Pancreas (tissue), 10 donors: ENCODE measurements at regions not wholly inside any gene's neighbourhood (a gene's known extent, or its start where the extent isn't known, plus 50 kb on each side); places are given as distances from the start of the nearest gene placed in this dataset.
A peak's percentile ranks its signal among the peaks of the same experiment; 100 is the strongest.

ENCODE experiments used
- ATAC-seq, 4 donors: fragments of 200-7000 bp; cut with Tn5 transposase; one replicate each; pipeline versions ENCODE4 v1.8.0 to v1.9.1; 2020; ENCODE audit warnings: mild to moderate bottlenecking in 4 of 4, moderate library complexity in 4 of 4
- DNase-seq, 6 donors: peaks; one replicate each; pipeline ENCODE4 v3.0.0-alpha.2; 2020
- FAIRE-seq: peaks from 2 replicates; lab custom pipeline; 2012; peaks lifted over from hg19 to GRCh38; lab: Jason Lieb, UNC
- H3K27ac ChIP-seq, 4 donors: fragments of 200-600 bp; sonication (generic); 1 replicate in 3 of 4; 2 replicates in 1 of 4; pipeline versions ENCODE4 v1.5.0 to v1.8.0; 2020
- H3K27me3 ChIP-seq, 4 donors: fragments of 200-600 bp; one replicate each; pipeline ENCODE4 v1.8.0; 2021
- H3K36me3 ChIP-seq, 3 donors: fragments of 200-600 bp; sonication (generic) in 1 of 3; one replicate each; pipeline versions ENCODE4 v1.5.0 to v1.8.0; 2020 to 2021
- H3K4me1 ChIP-seq, 3 donors: fragments of 200-600 bp; one replicate each; pipeline ENCODE4 v1.8.0; 2021
- H3K4me3 ChIP-seq, 4 donors: fragments of 200-600 bp; sonication (generic) in 2 of 4; one replicate each; pipeline versions ENCODE4 v1.5.0 to v1.8.0; 2020 to 2021
- H3K9me3 ChIP-seq, 4 donors: fragments of 200-600 bp; one replicate each; pipeline ENCODE4 v1.8.0; 2021
- CTCF ChIP-seq, 4 donors: fragments of 200-600 bp; sonication (generic) in 3 of 4; IDR thresholded peaks; one replicate each; pipeline versions ENCODE4 v1.5.0 to v1.8.0; 2021; ENCODE audit warnings: antibody characterized with exemption in 4 of 4
- WGBS, 2 donors: extraction: QIAGEN DNeasy Blood & Tissue Kit; methylation state at CpG; one replicate each; pipeline ENCODE4 v1.1.7; 2013; 5-methylcytosine and 5-hydroxymethylcytosine counted together
- intact Hi-C, 3 donors: fragments of 100-400 bp; cut with DNase I; formaldehyde crosslinking; loops; one replicate each; pipeline versions ENCODE4 v1.11.1 to v1.14.2; 2022
- donor health status: healthy with polysubstance abuse.
- donor health status: DM: no; HTN: no; CAD: no; lungs with moderate emphysema.
- donor health status: DM: no; HTN: no; CAD: no.
- donor health status: control.
- donor health status: control.
- donor health status: Bipolar disorder and iron deficiency.
- donor health status: DM: yes; HTN: yes; CAD: no.
- donor health status: DM: no; HTN: no; CAD: no.
- donor health status: DM: no; HTN: no; CAD: no.
- donor health status: DM: yes; HTN: yes; CAD: no.

- no peak overlapping the region for H3K4me3 ChIP-seq
- H3K36me3 ChIP-seq, result no peaks in the 10 kb centered on the region
- ATAC-seq (no peak), DNase-seq (no peak), FAIRE-seq (no peak)
- 48 to 65% methylated on average over 2 of the region's 2 CpGs for WGBS, 2 donors
- no peaks in the 10 kb centered on the region for H3K4me1 ChIP-seq
- intact Hi-C loops, result no loop called here
- no peaks in the 10 kb centered on the region for H3K27me3 ChIP-seq
- no peaks in the 10 kb centered on the region for H3K9me3 ChIP-seq
- TF ChIP-seq CTCF (IDR thresholded peaks at IDR 0.05), result no peak
- H3K27ac ChIP-seq, result no peak overlapping the region
These were observed 120.7 kb upstream of the KCNG1 start for GRCh38 chr20:51143652-51144051.

- intact Hi-C loops, result no loop called here
- peak in 1 of 4 donors; percentile 39 for ATAC-seq
- no peak for FAIRE-seq
- no peak overlapping the region for H3K27ac ChIP-seq
- no peak for DNase-seq
- no peaks in the 10 kb centered on the region for H3K36me3 ChIP-seq
- no peak overlapping the region for H3K4me3 ChIP-seq
- no peaks in the 10 kb centered on the region for H3K4me1 ChIP-seq
- H3K9me3 ChIP-seq, result no peaks in the 10 kb centered on the region
- WGBS, 2 donors, result 25 to 29% methylated on average over 7 of the region's 7 CpGs
- TF ChIP-seq CTCF (IDR thresholded peaks at IDR 0.05), result no peak
- no peaks in the 10 kb centered on the region for H3K27me3 ChIP-seq
These were observed 119.5 kb upstream of the KCNG1 start for GRCh38 chr20:51142448-51142847.

GRCh38 chr20:51140671-51141070, 117.8 kb upstream of the KCNG1 start:
- Histone ChIP-seq H3K36me3 (no peaks in the 10 kb centered on the region), H3K4me1 (no peaks in the 10 kb centered on the region), H3K4me3 (no peak overlapping the region), H3K27me3 (no peaks in the 10 kb centered on the region), H3K27ac (no peak overlapping the region), H3K9me3 (no peaks in the 10 kb centered on the region)
- 76 to 89% methylated on average over 7 of the region's 7 CpGs for WGBS, 2 donors
- DNase-seq (no peak), ATAC-seq (no peak), FAIRE-seq (no peak)
- TF ChIP-seq CTCF (IDR thresholded peaks at IDR 0.05), result no peak
- intact Hi-C loops, result no loop called here

GRCh38 chr20:51139891-51140290, 117.0 kb upstream of the KCNG1 start:
- H3K9me3 ChIP-seq, result no peaks in the 10 kb centered on the region
- no peaks in the 10 kb centered on the region for H3K27me3 ChIP-seq
- TF ChIP-seq CTCF (IDR thresholded peaks at IDR 0.05), result no peak
- ATAC-seq, result no peak
- H3K4me3 ChIP-seq, result no peak overlapping the region
- intact Hi-C loops, result no loop called here
- no peak for DNase-seq
- FAIRE-seq, result no peak
- WGBS, 2 donors, result 58 to 69% methylated on average over 3 of the region's 3 CpGs
- no peaks in the 10 kb centered on the region for H3K4me1 ChIP-seq
- H3K36me3 ChIP-seq, result no peaks in the 10 kb centered on the region
- no peak overlapping the region for H3K27ac ChIP-seq

GRCh38 chr20:51138576-51138975, 115.7 kb upstream of the KCNG1 start:
- Histone ChIP-seq H3K36me3 (no peaks in the 10 kb centered on the region), H3K9me3 (no peaks in the 10 kb centered on the region), H3K4me1 (no peaks in the 10 kb centered on the region), H3K27me3 (no peaks in the 10 kb centered on the region), H3K27ac (no peak overlapping the region), H3K4me3 (no peak overlapping the region)
- ATAC-seq (no peak), DNase-seq (no peak), FAIRE-seq (no peak)
- 49 to 62% methylated on average over 4 of the region's 4 CpGs for WGBS, 2 donors
- intact Hi-C loops, result no loop called here
- no peak for TF ChIP-seq CTCF (IDR thresholded peaks at IDR 0.05)
